Skeletal muscle cell (primary cell): ENCODE measurements at regions not wholly inside any gene's neighbourhood (a gene's known extent, or its start where the extent isn't known, plus 50 kb on each side); places are given as distances from the start of the nearest gene placed in this dataset.

Experiments
- DNase-seq: peaks from one replicate; pipeline ENCODE4 v3.0.0-alpha.2; 2010; ENCODE audit warnings: low read depth
- H3K4me3 ChIP-seq: 2 replicates; pipeline ENCODE4 v1.5.1; 2011; ENCODE audit warnings: low read depth, mild to moderate bottlenecking, control low read depth, low read length, moderate library complexity

GRCh38 chr9:107188376-107188775, 94.7 kb upstream of the RAD23B start:
- no peak for DNase-seq
- H3K4me3 ChIP-seq: no peak overlapping the region

DNA sequence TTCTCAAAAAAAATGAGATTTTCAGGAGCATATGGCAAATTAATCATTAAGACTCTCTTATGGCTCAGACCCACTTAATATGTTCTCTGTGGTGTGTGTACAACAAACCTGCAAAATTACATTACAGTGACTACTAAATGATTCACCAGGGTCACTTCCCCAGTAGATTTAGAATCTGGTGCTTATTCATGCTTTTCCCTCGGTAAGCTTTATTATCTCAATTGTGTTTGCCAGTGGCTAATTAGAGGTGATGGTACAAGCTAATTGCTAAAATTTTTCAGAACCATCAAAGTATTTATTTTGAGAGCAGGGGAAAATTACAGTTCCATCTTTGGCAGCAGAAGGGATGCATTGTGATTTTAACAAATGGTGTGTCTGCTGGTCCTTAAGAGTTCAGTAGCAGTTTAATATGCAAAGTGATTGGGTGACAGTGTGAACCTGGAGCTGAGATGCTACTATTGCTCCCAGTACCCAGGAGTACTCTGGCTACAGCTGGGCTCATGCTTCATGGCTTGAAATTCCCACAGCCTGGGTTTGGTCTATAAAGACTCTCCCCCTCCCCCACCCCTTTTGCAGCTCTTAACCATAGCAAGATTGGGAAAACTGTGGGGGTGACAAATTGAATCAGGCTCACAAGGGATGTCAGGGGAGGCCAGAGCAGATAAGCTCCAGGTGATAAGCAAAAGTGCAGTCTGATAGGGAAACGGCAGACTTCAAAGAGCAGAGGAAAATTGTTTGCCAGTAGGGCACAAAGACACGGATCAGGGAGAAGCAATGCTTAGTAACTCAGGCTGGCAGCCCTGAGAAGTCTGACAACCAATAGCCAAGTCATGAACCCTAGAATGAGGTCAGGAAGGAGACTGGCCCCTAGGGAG, 92.8 kb upstream of the RAD23B start:
- peak; percentile 35 for DNase-seq
- no peak overlapping the region for H3K4me3 ChIP-seq

DNA sequence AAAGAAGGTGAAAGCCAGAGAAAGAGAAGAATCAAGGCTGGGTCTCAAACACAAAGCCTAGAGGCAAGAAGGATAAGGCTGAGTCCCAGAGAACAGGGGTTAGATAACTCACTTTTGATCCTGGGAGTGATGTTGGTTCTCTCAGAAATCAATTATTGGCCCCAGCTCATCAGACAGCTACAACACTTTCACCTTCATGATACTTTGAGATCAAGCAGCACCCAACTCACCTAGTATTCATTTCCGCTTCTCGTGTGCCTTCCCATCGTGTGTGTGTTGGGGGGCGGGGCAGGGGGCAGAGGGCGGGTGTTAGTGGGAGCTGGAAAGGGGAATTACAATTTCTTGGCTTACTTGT, 92.2 kb upstream of the RAD23B start:
- no peak for DNase-seq
- no peak overlapping the region for H3K4me3 ChIP-seq

DNA sequence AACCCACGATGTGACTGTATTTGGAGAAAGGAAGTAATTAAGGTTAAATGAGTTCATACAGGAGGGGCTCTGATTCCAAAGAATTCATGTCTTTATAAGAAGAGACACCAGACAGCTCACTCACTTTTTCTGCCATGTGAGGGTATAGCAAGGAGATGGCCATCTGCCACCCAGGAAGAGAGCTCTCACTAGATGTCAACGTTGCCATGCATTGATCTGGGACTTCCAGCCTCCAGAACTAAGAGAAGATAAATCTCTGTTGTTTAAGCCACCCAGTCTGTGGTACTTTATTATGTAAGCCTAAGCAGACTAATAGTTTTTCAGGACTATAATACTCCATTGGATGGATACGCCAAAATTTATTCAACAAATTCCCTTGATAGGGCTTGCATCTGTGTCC, 89.8 kb upstream of the RAD23B start:
- H3K4me3 ChIP-seq: no peak overlapping the region
- DNase-seq: no peak

DNA sequence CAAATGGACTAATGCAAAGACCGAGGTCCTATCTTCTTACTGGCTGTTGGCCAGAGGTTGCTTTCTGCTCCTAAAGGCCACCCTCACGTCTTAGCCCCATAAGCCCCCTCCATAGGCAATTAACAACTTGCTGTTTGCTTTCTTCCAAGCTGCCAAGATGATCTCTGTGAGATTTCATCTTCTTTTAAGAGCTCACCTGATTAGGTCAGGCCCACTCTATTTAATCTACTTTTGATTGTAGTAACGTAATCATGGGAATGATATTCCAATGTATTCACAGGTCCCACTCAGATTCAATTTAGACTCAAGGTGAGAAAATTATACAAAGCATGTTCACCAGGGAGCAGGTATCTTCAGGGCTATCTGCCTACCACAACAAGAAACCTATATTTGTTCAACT, 84.4 kb upstream of the RAD23B start:
- no peak for DNase-seq
- H3K4me3 ChIP-seq: no peak overlapping the region

- no peak overlapping the region for H3K4me3 ChIP-seq
- peak; percentile 32 for DNase-seq
Measured at GRCh38 chr9:107208121-107208520, 75.0 kb upstream of the RAD23B start.

- no peak overlapping the region for H3K4me3 ChIP-seq
- no peak for DNase-seq
Measured at GRCh38 chr9:107210775-107211174, 72.3 kb upstream of the RAD23B start.

- no peak overlapping the region for H3K4me3 ChIP-seq
- DNase-seq: no peak
Measured at GRCh38 chr9:107211284-107211923, 71.7 kb upstream of the RAD23B start.

- no peak for DNase-seq
- no peak overlapping the region for H3K4me3 ChIP-seq
Measured at GRCh38 chr9:107212613-107213012, 70.5 kb upstream of the RAD23B start.

GRCh38 chr9:107213080-107213479, 70.0 kb upstream of the RAD23B start:
- no peak for DNase-seq
- no peak overlapping the region for H3K4me3 ChIP-seq

- H3K4me3 ChIP-seq: no peak overlapping the region
- peak; percentile 77 for DNase-seq
Measured at GRCh38 chr9:107213561-107214028, 69.5 kb upstream of the RAD23B start.

DNA sequence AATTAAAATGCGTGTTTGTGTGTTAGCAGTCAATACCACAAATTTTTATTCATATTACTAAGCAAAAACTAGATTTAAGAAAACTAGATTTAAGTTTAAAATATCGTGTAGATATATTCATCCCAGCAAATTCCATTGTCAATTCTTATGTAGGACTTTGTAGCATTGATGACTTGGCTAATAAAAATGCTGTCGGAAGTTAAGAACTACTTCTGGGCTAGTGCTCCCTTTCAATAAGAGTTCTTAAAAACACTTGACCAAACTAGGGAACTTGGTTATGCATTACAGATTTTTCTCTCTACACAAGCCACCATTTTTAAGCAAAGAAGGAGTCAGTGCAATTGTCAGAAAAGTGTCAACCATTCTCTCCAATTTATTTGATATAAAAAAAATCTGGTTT, 68.7 kb upstream of the RAD23B start:
- no peak for DNase-seq
- H3K4me3 ChIP-seq: no peak overlapping the region

DNA sequence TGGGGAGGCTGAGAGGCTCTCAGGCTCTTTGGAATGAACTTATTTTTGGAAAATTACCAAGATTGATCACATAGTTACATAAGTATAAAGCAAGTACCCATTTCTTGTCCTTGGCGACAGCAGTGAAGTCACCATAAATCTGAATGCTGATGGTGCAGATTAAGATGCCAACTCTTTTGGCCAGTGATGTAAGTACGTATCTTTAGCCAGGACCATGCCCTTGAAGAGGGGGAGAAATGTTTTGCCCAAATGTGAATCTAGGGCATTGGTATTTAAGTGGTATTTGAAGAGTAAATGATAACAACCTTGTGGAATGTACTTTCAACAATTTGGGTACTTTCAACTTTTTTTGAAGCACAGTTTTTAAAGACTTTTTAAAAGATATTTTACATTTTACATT, 68.2 kb upstream of the RAD23B start:
- H3K4me3 ChIP-seq: no peak overlapping the region
- DNase-seq: no peak

DNA sequence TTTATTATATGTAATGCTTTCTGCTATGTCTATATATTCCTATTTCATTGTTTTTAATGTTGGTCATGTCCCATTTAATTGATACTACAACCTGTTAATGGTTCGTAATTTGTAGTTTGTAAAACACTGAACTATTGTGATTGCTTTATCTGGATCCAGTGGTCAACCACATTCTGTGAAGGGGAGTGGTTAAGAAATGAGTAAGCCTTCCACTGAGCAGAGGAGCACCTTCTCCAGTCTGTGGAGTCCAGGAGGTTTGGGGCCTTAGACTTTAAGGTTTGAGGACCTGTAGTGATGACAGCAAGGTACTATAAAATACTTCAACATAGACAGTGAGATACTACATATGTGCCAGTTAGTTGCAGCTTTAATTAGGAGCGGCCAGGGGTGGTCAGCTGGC, 67.7 kb upstream of the RAD23B start:
- H3K4me3 ChIP-seq: no peak overlapping the region
- no peak for DNase-seq

- DNase-seq: no peak
- no peak overlapping the region for H3K4me3 ChIP-seq
Measured at GRCh38 chr9:107216329-107216728, 66.8 kb upstream of the RAD23B start.

DNA sequence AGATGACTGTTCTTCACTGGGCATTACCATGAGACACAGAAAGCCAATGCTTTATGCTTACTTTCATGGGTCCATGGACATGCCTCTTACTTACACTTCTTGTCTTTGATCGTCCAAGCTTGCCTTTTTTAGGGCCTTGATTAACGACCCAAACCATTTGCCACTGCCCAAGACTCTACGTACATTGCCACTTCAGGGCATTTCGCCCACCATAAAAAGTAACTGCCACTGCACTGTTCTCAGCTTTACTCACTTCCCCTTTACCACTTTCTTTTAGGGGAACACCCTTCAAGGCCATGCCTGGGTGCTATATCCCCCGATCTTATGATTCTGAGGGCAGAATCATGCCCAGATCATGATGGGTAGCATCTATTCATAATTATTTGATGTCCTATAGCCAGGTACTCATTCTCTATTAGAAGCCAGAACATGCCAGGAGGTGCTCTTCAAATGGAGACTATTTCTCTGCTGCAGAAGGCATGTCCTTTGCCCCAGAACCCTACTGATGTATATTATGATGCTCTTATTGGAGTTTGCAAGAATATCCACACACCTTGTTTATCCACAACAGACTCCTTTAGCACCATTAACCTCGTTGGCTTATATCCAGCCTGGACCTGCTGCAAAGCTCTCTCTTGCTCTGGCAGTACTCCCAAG, 64.1 kb upstream of the RAD23B start:
- DNase-seq: no peak
- H3K4me3 ChIP-seq: no peak overlapping the region

DNA sequence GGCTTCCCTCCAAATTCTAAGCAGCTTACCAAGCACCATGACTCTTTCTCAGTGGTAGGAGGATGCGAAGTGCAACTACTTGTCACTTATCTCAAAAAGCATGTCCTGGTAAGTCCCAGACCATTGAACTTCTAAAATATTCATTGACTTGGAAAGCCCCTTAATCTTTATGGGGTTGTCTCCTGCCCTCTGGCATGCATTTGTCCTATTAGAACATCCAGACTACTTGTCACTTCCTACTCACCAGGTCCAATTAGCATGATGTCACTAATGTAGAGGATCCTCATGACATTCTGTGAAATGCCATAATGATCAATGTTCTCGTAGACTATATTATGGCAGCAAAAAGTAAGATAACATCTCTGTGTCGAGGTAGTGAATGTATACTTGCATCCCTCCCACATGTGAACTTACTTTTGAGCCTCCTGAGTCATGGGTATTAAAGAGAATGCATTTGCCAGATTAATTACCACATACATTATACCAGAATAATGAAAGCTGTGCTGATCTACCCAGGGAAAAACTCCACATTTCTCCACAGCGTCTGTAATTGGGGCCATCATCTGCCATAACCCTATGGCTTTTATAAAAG, 63.5 kb upstream of the RAD23B start:
- no peak overlapping the region for H3K4me3 ChIP-seq
- no peak for DNase-seq

DNA sequence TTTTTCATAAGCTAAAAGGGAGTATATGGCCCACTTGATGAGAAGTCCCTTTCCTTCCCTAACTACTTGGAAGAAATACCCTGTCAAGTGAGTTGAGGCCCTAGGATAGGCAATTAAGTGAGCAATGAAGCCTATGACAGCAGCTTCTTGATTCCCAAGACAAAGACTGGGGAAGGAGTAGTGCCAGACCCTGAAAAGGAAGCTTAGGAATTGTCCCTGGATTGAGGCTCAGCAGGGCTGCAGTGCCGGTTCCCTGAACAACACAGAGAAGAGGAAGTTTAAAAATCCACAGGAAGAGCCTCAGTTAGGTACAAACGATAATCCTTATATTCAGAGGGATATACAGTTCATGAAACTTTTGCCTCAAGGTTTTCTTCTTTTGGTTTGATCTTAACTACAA, 61.8 kb upstream of the RAD23B start:
- no peak for DNase-seq
- no peak overlapping the region for H3K4me3 ChIP-seq

- peak overlapping the region; percentile 39 for H3K4me3 ChIP-seq
- DNase-seq: no peak
Measured at GRCh38 chr9:107222020-107222522, 61.0 kb upstream of the RAD23B start.

DNA sequence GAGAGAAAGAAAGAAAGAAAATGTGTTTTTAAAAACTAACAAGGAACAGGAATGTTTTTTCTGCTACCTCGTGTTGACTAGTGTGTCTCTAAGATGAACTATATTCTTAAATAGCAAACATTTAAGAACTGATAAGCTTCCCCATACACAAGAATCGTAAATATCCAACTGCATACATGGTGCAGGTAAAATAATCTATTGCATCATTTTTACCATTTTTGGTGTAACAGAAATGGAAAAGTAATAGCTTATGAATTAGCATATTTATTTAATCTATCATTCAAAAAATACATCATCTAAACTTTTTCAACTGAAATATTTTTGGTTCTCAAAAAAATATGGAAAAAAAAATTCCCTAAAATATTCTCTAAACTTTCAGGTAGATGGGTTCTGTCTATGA, 59.7 kb upstream of the RAD23B start:
- H3K4me3 ChIP-seq: no peak overlapping the region
- DNase-seq: no peak
